GM21390 (cell line): ENCODE measurements at regions not wholly inside any gene's neighbourhood (a gene's known extent, or its start where the extent isn't known, plus 50 kb on each side); places are given as distances from the start of the nearest gene placed in this dataset.
"Not testable (repeated sequence)": the region's sequence is repeated elsewhere in the genome, so short reads cannot be mapped to it uniquely, and the experiment has no call there.

Source experiments
- ATAC-seq: cut with Tn5 transposase; IDR thresholded peaks from one replicate; pipeline ENCODE4 v1.9.1; 2021; ENCODE audit not compliant: unreplicated experiment

DNA sequence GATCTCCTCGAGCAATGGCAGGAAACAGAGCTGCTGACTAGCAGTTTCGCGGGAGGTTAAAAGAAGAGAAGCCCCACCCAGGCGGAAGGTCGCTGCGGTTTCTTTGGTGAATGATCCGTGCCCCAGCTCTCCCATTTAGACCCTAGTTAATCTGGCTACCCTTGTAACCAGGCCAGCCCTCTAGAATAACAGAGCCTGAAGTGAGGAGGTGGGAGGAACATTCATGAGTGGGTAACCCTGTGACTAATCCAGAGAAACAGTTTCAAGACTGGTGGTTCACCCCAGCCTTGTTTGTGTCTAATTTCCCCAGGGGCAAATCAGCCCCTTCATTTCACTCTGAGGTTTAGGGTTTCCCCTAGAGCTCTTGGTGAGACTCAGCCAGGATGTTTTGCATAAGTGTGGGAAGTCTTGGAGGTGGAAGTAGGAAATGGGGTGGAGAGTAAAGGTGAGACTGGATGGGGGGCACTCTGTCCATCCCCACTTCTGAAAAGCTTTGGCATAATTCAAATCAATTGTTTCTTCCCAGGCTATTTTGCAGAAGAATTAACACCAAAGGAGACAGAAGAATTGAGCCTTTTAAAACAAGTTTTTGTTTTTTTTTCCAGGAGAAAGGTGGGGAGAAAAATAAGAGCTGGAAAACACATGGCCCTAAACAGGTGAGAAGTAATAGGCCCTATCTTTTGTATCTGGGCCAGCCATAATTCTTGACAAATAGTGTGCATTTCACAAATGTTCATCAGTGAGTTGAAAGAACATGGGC, 303.1 kb downstream of the RPLP1 start:
- ATAC-seq = peak; percentile 86

- ATAC-seq = no peak
These were observed 303.8 kb downstream of the RPLP1 start for GRCh38 chr15:69756440-69756839.

DNA sequence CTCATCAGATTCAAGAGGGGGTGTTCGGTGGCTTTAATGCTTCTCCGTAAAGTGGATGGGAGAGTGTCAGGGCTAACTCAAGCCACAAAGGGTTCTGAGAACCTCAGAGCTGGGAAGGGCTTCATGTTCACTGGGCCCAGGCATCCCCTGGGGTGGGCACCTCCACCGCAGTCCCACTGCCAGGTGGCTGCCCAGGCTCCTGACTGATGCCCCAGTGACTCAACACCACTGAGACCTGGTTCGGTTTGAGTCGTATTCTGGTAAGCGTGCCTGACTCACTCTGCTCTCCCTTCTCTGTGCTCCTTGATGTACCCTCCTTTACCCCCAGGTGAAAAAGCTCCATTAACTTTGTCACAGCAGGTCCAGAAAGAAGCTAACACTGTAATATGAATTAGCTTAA, 304.6 kb downstream of the RPLP1 start:
- ATAC-seq = no peak

GRCh38 chr15:69758291-69758771, 305.7 kb downstream of the RPLP1 start:
- no peak for ATAC-seq

GRCh38 chr15:69758810-69759790, 306.5 kb downstream of the RPLP1 start:
- no peak for ATAC-seq

DNA sequence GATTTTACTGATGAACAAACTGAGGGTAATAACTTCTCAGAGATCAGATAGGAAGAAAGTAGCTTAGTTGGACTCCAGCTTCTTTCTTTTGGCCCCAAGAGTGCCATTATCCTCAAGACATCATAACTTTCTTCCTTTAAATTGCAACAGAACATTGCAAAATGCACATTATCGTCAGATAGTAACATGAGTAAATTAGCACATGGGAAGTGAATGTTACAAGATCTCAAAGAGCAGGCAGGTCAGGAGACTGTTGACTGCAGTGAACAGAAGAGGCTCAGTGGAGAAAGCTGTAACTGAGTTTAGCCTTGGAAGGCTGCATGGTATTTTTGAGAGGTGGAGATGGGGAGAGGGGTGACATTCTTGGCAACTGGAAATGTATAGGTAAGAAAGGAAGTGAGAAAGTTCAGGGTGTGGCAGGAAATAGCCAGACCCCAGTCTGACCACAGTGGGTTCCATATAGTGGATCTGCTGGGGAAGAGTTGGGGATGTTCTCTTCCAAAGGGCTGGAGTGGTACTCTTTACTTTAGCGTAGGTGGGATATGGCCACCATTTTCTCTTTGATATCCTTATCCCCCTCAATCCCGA, 307.7 kb downstream of the RPLP1 start:
- ATAC-seq = no peak

DNA sequence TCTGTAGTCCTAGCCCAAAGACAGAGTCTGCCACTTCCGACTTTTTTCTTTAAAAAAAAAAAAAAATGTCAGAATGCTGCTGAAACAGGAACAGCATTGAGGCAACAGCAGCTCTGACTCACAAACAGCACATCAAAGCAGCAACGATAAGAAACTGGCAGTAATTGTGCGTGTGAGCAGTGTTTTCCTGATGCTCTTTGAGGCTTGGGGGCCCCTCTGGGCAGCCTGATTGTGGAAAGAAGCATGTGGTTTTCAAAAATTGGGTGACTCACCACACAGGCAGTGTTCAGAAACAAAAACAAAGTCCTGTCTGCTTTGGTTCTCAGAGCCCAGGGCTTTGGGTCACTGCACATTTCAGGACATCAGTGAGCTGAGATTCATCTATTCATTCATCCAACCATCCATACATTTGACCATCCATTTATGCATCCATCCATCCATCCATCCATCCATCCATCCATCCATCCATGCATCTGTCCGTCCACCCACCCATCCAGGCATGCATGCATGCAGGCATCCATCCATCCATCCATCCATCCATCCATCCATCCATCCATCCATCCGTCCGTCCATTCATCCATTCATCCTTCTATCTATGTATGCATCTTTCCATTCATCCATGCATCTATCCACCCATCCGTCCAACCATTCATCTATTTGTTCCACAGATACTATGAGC, 308.4 kb downstream of the RPLP1 start:
- ATAC-seq = no peak

GRCh38 chr15:69762373-69763148, 309.9 kb downstream of the RPLP1 start:
- ATAC-seq = no peak

DNA sequence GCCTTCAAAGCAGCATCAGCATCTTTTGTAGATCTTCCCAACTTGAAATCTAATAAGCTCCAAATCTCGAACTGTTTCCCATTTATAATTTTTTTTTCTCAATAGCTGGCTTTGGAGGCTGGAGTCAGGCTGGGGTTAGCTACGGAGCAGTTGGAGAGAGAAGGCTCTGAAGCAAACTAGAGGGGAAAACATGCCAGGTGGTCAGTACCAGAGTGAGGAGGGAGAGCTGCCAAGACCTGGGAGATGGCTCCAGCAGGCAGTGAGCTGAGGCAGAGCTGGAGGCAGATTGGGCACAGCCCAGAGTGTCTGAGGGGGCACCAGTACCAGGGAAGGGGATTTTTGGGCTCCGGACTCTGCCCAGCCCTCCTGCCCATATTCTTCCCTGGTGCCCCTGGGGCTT, 311.2 kb downstream of the RPLP1 start:
- ATAC-seq = no peak

DNA sequence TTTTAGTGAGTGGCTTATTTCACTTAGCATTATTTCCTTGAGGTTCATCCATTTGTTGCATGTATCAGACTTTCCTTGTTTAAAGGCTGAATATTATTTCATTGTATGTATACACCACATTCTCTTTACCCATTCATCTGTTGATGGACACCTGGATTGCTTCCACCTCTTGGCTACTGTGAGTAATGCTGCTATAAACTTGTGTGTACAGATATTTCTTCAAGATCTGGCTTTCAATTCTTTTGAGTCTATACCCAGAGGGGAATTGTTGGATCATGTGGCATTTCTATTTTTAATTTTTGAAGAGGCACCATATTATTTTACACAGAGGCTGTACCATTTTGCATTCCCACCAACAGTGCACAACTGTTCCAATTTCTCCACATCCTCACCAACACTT, 313.5 kb downstream of the RPLP1 start:
- ATAC-seq = no peak

DNA sequence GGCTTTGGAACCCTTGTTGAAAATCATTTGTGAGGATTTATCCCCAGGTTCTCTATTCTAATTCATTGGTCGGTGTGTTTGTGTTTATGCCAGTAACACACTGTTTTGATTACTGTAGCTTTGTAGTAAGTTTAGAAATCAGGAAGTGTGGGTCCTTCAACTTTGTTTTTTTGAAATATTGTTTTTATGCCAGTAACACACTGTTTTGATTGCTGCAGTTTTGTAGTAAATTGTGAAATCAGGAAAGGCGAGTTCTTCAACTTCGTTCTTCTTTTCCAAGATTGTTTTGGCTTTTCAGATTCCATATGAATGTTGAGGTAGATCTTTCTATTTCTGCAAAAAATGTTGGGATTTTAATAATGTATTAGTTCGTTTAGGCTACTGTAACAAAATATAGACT, 314.6 kb downstream of the RPLP1 start:
- ATAC-seq = no peak

DNA sequence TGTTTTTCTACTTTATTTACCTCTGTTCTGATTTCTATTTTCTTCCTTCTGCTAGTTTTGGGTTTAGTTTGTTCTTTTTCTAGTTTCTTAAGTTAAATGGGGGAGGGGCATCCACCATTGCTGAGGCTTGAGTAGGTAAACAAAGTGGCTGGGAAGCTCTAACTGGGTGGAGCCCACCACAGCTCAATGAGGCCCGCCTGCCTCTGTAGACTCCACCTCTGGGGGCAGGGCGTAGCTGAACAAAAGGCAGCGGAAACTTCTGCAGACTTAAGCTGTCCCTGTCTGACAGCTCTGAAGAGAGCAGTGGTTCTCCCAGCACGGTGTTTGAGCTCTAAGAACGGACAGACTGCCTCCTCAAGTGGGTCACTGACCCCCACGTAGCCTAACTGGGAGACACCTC, 316.7 kb downstream of the RPLP1 start:
- not testable (repeated sequence) for ATAC-seq

- not testable (repeated sequence) for ATAC-seq
These were observed 321.6 kb downstream of the RPLP1 start for GRCh38 chr15:69774258-69774657.

- not testable (repeated sequence) for ATAC-seq
These were observed 322.1 kb downstream of the RPLP1 start for GRCh38 chr15:69774711-69775110.

DNA sequence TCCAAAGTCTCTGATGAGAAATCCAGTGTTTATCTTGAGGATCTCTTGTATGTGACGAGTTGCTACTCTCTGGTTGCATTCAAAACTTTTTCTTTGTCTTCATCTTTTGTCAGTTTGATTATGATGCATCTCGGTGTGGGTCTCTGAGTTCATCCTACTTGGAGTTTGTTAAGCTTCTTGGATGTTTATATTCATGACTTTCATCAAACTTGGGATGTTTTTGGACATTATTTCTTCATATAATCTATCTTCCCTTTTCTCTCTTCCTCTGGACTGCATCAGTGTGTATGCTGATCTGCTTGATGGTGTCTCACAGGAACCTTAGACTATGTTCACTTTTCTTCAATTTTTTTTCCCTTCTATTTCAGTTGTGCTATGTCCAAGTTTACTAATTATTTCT, 320.4 kb downstream of the TLE3 start:
- ATAC-seq = no peak

DNA sequence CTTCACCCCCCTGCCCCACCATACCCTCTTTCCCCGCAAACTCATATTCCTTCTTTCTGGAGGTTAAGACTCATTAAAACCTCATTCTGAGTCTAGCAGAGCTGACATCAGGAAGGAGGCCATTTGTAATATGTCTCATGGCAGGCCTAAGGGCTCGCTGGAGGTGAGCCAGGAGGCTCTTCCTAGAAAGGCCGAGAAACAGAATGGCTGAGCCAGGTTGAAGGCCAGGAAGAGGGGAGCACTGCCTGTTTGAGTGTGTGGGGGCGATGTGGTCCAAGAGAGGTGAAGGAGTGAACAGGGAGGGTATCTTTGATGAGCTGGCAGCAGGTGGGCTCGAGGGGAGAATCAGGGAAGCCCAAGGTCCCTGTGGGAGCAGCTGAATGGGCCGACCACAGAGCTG, 317.3 kb downstream of the TLE3 start:
- ATAC-seq = no peak

DNA sequence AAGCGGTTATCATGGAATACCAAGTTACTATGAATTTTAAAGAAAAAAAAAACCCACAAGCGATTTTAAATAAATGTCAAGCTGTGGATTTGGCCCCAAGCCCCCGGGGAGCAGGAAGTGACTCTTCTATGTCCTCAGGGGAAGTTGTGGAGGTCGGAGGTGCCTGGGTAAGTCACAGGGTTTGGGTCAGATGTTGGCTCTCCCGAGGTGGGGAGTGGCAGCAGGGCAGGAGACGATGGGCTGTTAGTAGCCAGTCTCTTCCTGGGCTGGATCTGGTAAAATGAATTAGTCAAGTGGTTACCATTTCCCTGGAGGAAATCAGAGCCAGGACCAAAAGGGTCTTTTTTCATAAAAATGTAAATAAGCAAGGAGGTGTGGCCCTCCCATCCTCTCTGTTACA, 316.7 kb downstream of the TLE3 start:
- ATAC-seq = no peak

DNA sequence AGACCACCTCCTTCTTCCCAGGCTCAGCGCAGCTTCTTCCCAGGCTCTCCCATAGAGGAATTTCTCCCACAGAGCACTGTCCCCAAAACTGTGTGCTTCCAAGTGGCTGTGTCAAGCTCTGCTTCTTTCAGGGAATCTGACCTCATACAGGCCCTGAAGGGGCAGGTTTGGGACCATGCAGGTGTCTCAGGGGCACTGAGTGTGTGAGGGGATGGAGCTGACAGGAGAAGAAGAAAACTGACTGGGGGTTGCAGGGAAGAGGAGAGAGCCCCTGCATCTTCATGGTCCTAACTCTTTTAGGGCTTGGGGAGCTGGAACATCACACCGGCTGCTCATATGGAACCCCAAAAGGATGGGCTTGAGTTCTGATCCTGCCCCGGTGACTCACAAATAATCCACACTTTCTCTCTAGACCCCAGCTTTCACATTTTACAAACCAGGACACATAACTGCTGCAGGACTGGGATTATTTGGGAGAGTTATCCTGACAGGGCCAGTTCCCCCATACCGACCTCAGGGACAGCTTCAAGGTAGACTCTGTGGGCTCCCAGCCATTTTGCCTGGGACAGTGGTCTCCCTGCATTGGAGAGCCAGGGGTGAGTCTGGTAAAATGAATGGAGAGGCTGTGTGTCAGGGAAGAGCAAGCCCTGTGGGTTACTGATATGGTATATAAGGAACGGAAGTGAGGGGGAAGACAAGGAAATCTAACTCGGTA, 316.1 kb downstream of the TLE3 start:
- no peak for ATAC-seq

DNA sequence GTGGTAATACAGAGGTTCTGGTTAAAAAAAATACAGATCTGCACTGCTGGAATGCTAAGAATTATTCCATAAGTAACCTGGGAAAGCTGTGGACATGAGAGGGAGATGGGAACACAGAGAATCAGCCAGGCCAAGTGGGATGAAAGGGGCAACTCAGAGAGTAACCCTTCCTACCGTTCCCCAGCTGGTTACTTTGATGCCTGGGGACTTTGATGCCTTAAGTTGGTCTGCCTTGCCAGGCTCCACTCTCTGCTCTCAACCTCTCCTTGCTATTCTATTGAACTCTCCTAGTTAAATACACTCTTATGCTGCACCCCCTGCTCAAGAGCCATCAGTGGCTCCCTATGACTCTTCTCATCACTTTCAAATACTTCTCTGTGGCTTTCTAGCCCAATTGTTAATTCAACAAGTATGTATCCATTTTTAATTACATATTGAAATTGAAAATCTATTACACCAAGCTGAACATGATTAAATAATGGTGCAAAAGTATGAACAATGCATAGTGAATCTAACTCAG, 315.5 kb downstream of the TLE3 start:
- no peak for ATAC-seq
